UCSD-AML1 (cell line): ENCODE measurements at regions not wholly inside any gene's neighbourhood (a gene's known extent, or its start where the extent isn't known, plus 50 kb on each side); places are given as distances from the start of the nearest gene placed in this dataset.

Source experiments
- DNase-seq: peaks from one replicate; lab custom pipeline; 2025; ENCODE audit not compliant: unreplicated experiment; lab: John Stamatoyannopoulos, UW

DNA sequence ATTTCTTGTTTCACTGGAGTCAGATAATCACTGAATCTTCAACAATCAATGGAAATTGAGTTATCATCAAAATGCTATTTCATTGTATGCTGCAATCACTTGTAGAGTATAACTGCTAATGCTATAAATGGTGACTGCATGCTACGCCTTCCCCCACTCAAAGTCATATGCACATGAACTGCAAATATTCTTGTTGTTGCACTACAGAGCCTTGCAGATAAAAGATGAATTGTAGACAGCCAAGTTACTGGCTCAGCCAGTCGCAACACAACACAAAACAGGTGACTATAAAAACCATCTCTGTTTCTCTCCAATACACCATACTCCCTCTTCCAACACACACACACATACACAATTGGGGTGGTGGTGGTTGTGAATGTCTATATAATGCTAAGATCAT lies 171.0 kb upstream of the HMGA2 start:
- DNase-seq = no peak

DNA sequence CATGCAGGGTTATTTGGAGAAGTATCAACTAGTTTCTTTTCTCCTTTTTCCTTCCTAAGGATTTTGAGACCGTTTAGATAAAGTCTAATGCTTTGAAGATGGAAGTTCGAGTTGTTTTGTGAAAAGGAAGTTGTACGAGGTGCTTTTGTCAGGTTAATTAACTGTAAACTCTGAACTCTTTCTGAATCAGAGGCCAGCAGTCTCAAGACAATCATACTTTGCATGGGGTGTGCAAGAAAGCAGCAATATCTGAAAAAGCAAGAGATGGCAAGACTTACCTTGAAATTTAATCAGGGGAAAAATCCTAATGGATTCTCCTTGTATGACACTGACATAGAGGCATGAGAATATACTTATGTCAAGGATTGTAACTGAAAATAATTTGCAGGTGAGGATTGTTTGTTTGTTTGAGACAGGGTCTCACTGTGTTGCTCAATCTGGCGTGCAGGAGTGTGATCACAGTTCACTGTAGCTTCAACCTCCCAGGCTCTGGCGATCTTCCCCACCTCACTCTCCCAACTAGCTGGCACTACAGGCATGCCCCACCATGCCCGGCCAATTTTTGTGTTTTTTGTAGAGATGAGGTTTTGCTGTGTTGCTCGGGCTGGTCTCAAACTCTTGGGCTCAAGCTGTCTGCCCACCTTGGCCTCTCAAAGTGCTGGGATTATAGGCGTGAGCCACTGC lies 170.2 kb upstream of the HMGA2 start:
- DNase-seq = no peak

DNA sequence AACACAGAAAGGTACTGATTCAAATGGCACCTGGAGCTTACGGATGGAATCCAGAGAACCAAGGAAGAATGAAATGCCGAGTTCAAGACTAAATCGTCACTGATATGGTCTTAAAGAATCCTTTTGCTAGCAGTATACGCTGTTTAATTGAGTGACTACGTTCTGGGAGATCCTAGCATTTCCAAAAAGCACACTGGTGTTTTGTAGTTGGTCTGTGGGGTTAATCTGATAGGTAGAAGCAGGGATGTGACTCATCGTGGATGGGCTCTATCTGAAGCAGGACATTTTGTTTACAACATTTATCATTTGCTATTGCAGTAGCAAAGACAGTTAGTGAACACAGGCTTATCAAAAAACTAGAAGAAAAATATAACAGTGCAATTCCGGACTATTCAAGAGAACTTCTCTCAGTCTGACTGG lies 169.2 kb upstream of the HMGA2 start:
- no peak for DNase-seq

DNA sequence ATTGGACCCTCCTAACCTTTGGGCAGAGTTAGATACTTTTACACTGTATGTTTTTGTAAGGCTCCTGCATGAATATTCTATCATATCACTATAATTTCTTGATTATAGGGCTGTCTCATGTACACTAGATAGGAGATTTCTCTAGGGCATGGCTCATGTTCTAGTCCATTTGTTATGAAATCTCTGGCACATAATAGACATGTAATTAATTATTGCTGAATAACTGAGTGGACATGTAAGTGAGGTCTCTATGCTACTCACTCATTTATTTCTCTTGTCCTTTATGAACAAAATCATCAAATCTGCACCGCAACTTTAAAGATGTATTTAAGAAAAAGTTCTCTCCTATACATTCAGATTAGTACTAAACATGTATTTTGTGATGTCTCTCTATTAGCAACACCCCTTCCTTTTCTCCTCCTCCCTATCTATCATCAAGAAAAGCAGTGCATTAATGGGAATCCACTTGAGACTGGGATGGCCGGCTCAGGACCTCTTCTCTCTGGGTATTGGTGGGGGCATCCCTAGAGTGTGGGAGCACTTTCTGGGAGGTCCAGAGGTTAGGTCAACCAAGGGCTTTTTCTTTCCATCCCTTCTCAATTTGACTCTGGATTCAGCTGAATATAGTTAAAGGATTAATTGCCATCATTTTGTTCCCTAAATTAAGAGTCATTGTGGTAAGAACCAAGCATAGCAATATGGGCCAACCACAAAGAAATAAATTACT lies 168.0 kb upstream of the HMGA2 start:
- DNase-seq = no peak

DNA sequence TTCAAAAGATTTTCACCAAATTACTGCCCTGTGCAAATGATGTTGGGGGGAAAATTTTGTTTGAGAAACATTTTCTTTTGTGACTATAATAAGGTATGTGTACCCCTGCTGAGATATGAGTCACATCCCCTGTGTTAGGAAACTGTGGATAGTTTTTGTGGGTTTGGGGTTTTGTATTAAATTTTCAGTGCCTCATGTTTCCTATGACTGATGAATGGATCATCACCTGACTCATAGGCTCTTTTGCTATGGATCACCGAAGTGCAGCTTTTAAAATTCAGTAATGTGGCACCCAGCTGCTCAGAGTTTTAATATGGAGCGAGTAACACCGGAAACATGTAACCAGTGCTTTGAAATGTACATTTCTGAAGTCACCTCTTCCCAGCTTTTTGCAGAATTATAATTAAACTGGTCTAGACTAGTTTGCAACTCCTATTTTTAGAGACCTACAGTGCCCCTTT lies 167.4 kb upstream of the HMGA2 start:
- DNase-seq = no peak

DNA sequence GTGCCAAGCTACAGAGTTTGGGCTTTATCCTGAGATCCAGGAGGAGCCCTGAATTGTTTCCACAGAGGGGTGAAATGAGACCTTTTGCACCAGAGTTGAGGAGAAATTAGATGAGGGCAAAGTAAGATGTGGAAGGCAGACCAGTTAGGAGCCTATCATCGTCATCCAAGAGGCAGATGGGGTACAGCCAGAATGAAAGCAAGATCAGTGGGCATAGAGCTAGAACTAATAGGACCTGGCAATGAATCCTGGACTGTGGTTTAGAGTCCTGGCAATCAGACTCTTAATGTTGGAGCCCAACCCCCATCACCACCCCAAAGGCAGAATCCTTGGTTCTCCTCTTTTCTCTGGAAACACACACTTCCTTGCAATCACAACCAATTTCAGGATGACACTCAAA lies 166.6 kb upstream of the HMGA2 start:
- no peak for DNase-seq

DNA sequence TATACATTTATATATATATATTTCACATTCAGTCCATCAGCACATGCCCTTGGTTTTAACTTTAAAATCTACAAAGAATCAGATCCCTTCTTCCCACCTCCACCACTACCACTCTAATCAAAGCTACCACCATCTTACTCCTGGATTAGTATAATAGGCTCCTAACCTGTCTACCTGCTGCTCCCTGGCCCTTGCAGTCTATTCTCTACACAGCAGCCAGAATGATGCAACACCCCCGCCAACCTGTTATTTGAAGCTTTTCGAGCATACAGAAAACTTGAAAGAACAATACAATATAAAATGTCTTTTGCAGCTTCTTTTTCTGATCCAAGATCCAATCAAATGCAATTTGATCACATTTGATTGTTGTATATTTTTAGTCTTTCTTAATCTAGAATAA lies 165.9 kb upstream of the HMGA2 start:
- no peak for DNase-seq

DNA sequence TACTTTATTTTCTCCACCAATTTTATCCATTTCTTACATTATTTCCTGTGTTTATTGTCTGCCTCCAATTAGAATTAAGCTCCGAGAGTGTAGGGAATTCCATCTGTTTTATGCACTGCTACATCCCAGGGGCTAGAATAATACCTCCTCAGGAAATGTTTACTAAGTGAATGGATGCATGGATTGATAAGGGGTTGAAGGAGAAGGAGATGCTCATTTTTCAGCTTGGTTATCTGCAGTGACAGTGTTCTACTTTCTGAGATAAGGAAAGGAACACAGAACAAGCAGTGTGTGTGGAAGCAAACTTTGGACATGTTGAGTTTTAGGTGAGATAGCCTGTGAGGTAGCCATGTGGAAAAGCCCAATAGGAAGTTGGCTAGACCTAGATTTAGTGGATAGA lies 164.6 kb upstream of the HMGA2 start:
- DNase-seq = no peak

DNA sequence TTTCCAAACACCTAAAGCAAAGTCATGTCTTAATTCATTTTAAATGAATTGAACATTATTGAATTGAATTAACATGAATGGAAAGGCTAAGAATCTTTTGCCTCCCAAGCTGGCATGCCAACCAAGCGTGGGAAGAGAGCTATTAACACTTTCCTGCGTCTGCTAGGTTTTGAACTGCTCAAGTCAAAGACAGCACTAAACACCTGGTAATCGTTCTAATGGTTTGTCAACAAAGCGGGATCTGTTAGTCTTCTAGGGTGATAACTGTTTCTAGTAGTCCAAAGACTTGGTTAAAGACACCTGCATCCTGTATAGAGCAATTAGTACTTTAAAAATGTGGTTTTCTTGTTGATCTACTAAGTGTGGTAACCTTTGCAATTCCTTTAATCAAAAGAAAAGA lies 164.2 kb upstream of the HMGA2 start:
- DNase-seq = no peak

DNA sequence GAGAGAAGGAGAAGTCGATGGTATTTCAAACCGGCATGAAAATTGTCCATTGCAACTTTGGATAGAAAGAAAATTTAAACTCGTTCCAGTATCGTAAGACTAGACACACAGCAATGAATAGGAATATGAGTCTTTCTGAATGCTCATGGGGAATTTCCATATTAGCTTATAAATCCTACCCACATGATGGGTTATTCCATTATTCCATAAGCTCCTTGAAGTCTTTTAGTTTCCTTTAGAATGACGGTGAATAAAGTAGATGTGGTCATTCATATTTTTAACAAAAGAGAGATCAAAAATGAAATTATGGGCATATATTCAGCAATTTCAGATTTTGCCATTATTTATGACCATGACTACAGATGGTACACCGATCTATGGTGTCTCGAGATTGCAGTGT lies 163.4 kb upstream of the HMGA2 start:
- DNase-seq = no peak

DNA sequence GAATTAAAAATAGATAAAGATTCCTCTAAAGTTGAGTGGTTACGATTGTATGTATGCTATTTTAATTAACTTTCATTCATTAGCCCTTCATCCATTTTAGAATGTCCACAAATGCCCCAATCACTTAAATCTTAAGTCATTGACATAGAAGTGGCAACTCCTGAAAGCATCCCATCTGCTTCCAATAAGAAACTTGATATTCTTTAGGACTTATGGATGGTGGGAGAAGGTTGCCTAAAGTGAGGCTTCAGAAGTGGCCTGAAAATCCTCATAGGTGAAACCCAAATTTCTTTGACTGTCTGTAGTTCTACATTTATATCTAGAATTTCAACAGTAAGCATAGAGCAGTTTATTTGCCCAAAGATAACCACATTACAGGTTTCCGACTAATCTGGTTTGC lies 161.7 kb upstream of the HMGA2 start:
- no peak for DNase-seq

DNA sequence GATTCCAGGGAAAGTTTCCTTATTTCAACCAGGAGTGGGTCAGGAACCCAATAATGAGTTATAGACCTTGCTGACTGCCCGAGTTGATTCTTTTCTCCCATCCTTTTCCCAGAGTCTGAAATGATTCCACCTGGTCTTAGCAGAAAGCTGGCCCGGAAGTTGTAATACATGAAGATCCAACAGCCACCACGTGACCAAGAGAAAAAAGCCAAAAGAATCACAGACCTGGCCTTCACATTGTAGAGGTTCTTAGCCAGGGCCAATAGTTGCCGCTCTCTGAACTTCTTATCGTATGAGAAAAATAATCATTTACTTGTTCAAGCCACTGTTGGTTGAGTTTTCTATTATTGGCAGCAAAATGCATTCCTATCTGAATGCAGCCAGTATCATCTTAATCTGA lies 161.2 kb upstream of the HMGA2 start:
- DNase-seq = no peak

DNA sequence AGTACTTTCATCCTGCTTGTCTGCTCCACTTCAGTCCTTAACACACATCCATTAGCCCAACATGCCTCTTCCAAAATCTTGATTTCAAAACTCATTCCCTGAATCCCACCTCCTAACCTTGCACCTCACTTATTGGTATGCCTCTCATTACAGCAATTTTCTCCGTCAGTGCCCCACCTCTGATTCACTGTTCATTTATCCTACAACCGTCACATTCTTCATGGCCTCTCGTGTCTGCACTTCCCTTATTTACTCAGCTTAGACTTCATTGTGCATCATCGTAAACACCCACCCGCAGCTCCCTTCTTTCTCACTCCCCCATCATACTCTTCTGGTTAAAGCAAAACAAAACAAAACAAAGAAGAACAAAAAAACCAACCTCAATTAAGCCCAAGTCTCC lies 160.6 kb upstream of the HMGA2 start:
- no peak for DNase-seq

DNA sequence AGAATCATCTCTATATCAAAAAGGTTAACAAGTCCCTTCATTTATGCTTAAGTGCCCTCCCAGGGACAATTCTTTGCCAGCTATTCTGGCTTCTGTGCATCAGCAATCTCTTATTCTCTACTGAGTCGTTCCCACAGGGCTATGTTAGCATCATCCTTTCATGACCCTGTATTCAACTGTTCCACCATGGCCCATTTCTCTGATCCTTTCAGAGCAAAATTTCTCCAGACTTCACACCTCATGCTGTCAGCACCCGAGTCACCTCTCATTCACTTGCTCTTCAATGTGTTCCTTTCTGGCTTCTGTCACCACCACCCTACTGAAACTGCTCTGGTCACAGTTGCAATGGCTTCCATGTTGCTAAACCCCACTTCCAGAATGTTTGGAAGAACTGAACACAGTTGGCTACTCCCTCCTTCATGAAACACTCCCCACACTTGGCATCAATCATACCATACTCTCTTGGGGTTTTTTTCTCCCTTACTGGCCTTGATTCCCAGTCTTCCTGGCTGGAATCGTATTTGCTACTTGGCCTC lies 159.5 kb upstream of the HMGA2 start:
- no peak for DNase-seq

DNA sequence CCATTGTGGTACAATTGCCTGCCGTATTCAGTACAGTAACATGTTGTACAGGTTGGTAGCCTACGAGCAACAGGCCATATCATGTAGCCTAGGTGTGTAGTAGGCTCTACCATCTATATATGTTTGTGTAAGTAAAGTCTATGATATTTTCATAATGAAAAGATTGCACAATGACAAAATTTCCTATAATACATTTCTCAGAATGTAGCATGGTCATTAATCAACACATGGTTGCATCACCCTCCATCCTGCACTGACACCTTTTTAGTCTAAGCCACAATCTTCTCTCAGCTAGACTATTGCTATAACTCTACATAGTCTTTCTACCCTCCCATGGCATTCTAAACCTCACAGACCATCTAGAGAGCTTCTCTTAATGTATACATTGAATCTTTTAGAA lies 158.5 kb upstream of the HMGA2 start:
- DNase-seq = no peak

DNA sequence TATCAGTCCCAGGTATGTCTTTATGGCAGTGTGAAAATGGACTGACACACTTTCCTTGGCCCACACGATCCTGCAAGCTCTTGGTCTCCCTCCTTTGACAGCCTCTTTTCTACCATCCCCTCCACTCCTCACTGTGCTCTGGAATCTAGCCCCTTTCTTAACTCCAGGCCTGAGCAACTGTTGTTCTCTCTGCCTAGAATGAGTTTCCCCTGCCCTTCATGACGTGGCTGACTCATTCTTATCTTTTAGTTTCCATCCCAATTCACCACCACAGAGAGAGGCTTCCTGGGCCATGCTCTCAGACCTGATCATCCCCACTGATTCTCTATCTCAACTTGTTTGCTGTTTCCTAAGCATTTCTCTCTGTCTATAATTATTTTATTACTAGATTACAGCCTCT lies 157.4 kb upstream of the HMGA2 start:
- no peak for DNase-seq

DNA sequence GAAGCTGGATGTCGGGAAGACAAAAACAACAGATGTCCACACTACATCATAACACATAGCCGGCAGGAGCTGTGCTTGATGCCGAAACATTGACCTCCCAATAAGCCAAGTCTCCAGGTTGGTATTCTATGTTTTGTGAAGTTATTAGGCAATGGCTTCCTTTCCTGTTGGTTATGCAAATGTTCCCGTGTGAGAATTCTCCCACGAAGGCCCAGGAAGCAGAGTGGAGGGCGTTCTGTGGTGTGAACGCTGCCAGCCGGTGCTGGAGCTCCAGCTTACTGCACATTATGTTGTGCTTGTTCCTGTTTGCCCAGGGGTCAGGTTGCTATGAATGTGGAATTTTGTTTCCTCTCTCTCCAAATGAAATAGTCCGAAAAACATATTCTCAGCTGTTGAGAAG lies 156.4 kb upstream of the HMGA2 start:
- DNase-seq = no peak

DNA sequence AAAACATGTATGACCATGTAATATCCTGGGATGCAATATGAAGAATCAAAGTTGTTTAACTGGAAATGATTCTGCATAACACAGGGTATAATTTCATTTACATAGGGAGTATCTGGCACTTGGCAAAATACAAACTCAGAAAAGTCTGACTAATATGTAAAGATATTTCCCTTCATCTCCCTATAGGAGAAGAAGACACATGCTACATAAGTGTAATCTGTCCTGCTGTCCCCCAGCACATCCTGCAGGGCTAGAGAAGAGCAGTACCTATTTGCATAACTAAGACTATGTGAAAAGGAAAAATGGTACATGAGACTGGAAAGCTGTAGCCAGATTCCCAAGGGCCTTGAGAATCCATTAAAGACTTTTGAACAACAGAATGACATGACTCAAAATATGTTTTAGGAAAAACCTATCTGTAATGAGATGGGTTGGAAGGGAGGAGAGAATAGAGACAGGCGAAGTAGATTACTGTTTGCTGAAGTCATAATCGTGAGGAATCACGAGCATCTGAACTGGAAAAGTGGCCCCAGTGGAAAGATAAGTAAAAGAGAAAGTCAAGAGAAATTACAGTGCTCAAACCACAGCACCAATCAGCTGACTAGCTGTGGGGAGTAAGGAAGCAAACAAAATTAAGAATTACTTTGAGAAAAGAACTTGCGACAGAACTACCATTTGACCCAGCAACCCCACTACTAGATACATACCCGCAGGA lies 155.1 kb upstream of the HMGA2 start:
- DNase-seq = no peak

DNA sequence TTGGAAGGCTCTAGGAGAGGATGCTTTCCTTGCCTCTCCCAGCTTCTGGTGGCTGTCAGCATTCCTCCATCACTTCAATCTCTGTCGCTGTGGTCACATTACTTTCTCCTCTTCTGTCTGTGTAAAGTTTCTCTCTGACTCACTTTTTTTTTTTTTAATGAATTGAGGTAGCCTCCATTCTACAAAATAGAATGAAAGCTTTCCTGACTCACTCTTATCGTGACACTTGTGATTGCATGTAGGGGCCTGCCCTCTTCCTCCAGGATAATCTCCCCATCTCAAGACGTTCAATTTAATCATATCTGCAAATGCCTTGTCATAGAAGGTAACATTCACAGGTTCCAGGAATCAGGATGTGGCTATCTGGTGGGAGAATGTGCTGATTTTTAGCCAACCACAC lies 153.5 kb upstream of the HMGA2 start:
- DNase-seq = no peak

DNA sequence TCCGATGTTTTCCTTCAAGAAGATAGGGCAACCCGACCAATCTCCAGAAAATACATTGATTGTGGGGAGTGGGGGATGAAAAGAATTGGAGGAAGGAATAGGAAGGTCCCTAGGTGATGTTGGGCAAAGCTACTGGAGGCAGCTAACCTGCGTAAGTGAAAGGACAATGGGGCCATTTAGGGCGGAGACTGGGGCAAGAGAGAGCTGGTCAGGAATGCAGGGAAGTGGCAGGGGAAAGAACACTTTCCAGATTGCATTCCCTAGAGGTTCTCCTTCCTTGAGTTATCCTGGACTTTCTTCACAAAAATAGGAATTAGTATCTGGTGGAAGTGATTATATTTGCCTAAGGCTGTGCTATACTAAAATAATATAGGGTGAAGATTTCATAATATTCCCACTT lies 151.8 kb upstream of the HMGA2 start:
- no peak for DNase-seq

DNA sequence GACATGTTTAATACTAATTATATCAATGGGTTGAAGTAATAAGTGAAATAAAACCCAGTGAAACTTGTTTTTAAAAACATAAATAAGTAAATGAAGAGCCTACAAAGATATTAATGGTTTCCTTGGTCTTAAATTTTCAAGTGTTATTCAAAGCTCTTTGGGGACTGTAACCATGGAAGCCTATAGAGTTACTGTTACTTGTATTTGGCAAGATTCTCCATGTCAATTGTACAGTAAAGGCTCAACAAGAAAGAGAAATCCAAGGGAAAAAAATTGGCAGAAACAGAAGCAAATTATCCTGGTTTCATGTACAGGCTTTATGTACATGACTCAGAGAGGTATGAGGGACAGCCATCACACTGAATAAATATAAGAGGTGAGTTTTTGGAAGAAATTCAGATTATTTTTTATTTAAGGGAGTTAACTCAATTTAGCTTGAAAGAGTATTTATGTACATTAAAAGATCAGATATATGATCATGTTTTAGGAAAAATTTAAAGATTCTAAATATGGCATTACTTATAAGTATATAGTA lies 151.1 kb upstream of the HMGA2 start:
- no peak for DNase-seq

DNA sequence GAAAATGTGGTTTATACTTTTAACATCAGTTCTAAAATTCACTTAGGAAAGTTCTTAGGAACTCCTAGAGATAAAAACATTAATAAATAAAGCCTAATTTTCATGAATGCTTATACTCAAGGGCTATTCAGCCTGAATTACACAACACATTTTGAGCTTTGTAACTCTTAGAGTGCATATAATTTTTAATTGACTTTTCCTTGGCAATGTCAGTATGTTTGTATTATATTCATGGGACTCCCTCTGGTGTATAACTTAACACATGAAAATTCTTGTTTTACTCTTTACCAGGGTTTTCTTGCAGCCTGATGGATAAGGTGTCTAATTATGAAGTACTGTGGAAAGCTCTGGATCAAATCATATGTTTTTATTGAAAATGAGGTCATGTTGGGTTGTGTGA lies 150.6 kb upstream of the HMGA2 start:
- DNase-seq = no peak
